ENCODE measurements at regions not wholly inside any gene's neighbourhood (a gene's known extent, or its start where the extent isn't known, plus 50 kb on each side); places are given as distances from the start of the nearest gene placed in this dataset.

DNA sequence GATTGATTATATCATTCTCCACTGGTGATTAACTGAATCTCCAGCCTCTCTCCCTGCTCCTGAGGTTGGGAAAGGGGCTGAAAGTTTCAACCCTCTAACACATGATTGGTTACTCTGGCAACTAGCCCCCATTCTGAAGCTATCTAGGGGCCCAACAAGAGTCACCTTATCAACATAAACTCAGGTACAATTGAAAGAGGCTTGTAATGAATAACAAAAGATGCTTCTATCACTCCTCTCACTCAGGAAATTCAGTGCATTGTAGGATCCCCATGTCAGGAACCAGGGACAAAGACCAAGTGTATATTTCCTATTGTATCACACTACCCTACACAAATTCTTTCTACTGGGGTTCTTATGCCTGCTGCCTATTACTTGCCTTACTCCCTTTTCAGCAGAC, 123.9 kb upstream of the SLC13A1 start:
- TF ChIP-seq, protein P1, sequence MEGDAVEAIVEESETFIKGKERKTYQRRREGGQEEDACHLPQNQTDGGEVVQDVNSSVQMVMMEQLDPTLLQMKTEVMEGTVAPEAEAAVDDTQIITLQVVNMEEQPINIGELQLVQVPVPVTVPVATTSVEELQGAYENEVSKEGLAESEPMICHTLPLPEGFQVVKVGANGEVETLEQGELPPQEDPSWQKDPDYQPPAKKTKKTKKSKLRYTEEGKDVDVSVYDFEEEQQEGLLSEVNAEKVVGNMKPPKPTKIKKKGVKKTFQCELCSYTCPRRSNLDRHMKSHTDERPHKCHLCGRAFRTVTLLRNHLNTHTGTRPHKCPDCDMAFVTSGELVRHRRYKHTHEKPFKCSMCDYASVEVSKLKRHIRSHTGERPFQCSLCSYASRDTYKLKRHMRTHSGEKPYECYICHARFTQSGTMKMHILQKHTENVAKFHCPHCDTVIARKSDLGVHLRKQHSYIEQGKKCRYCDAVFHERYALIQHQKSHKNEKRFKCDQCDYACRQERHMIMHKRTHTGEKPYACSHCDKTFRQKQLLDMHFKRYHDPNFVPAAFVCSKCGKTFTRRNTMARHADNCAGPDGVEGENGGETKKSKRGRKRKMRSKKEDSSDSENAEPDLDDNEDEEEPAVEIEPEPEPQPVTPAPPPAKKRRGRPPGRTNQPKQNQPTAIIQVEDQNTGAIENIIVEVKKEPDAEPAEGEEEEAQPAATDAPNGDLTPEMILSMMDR (conservative IDR thresholded peaks at IDR 0.05; ENCODE audit: low read depth, low read length) = no peak
- TF ChIP-seq EZH2 (IDR thresholded peaks at IDR 0.05; ENCODE audit: borderline replicate concordance, low read depth, low read length, poor library complexity, severe bottlenecking) = no peak
